ENCODE measurements at regions not wholly inside any gene's neighbourhood (a gene's known extent, or its start where the extent isn't known, plus 50 kb on each side); places are given as distances from the start of the nearest gene placed in this dataset.

DNA sequence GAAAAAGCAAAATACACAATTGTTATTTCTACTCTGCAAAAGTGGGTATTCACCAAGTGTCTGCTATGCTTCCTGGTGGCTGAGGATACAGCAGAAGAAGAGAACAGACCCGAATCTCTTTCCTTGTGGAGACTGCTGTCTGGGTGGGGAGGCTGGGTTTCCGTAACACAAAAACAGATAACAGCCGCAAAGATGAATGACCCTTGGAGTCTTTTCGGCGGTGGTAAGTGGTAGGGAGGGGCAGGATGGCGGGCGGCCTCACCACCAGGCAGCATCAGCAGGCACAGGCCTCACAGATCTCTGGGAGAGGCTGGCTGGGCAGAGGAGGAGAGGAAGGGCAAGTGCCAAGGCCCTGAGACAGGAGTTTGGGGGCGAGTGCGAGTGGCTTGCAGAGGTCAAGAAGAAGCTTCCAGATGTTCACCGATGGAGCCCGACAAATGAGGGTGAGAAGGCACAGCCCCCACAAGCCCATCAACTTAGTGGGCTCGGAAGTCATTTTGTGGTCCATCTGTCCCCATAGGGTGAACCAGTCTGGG lies 164.2 kb downstream of the RHOU start:
- DNase-seq, result no peak

DNA sequence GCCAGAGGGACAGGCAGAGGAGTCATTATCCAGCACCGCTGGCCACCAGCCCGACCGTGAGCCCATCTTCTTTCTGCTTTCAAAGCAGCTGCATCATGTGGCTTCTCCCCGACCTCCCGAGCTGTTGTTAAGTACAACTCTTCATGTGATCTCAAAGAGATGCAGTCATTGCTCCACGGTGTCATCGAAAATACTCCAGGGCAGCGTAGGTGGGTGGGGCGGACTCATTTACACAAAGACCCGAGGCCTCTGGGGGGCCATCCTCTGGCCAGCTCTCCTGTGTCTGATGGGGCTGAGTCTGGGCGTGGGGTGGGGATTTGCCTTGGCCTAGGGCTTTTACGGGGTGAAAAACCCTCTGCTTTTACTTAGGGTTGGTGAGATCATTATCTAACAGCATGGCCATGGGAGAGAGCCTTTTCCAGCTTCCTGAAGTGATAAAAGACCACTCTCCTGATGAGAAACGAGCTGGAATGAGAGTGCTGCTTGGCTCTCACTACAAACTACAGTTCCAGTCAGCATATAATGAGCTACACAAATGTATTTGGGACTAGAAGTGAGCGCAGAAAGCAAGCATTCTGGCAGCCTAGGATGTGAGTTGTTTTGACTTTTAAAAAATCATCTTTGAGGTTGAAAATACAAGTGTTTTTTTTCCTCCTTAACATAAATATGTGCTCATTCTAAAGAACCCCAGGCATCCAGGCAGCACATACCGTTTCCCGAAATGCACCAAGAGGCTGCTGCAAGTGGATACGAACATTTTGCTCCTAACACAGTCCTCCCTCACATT lies 165.0 kb downstream of the RHOU start:
- DNase-seq, result no peak

DNA sequence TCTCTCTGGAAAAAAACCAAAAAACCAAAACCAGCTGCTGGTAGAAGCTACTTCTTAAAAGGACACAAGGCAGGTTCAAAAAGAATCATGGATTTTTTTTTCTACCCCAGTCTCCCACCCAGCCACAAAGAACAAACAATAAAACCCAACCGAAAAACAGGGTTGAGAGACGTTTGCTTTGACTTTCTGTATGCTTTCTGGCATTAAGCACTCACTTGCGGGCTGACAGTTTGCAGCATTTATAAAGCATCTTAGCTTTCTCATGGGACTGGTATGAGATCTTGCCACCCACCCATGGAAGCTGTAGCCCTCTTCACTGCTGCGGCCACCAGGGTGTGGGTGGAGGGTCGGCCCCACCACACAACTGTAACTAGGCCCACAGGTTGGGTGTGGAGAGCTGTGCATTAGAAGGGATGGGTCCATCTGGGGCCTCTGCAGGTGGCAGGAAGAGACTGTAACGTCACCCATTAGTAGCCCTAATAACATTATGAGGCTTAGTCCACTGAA lies 165.7 kb downstream of the RHOU start:
- no peak for DNase-seq

DNA sequence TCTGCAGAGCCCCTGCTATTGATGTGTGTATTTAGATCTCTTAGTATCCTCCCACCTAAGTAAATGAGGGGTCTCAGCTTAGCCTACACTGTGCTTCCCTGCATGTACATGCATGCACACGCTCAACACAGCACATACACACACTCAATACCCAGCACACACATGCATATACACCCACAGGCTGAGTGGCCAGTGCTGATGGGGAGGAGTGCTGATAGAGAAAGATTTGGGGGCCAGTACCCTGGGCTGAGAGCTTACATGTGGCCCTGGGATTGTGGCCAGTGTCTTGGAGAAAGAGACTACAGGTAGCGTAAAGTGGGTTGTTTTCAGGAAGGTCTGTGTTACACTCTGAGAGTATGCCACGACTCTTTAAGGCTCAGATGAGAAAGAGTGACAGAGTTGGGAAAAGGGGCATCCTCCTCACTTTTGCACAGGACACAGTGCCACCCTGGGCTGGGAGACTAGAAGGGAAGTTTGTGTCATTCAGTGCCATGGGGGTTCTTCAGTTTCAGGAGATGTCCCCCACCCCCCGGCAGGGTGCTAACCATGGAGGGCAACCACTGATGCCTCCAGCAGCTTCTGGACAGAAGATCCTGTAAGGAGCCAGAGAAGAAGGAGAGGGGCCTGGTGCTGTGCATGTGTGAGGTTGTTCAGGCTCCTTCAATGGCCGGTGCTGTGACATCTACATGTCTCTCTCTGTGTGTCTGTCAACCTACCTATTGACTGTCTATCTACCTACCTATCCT lies 166.8 kb downstream of the RHOU start:
- no peak for DNase-seq

DNA sequence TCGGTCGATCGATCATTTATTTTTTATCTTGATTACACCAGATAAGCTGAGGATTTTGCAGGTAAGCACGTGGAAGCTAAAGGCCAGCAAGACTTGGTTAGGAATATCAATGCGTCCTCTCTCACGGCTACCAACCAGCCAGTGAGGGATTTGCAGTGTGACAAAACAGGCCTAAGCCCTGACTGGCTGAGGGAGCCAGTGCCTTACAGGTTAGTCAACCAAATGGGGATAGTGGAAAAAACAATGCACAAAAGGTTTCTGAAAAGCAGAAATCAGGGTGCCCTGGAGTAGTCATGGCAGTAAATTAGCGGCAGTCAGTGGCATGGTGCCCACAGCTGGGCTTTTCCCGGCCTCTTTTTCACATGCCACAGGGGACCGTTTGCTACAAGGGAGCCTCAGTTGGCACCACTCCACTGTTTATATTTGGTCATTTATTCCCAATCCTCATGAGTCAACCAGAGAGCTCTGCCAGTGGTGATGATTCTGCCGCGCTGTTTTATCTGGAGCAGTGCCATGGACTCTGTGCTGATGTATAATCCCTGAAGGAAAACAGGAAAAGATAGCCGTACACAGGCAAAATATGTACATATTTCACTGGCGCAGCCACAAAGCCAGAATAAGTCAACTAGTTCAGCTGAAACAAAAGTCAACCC lies 167.6 kb downstream of the RHOU start:
- DNase-seq, result no peak

DNA sequence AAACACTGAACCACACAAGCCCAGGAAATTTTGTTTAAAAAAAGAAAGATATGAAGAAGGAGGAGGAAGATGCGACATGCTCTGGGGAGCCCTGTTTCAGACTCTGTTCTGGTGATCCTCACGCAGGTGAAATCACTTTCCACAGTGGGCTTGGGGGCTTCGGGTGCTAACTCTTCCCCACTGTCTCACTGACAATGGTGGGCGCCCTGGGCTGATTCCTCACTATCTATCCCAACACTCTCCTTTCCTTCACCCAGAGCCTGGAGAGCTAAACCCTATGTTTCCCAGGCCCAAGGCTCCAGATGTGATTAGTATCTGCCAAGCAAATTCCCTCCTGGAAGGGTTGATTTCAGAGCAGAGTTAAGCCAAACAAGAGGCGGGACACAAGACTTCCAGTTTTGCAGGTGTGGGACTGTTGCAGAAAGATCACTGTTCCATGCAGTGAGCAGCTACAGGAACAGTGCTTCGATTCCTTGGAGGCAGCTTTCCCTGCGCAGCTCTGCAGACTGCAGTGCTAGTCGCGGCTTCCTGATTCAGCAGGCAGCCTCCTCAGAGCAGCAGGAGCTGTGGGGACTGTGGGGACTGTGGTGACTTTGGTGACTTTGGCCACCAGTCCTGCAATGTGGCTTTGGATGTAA lies 168.3 kb downstream of the RHOU start:
- DNase-seq, result no peak

DNA sequence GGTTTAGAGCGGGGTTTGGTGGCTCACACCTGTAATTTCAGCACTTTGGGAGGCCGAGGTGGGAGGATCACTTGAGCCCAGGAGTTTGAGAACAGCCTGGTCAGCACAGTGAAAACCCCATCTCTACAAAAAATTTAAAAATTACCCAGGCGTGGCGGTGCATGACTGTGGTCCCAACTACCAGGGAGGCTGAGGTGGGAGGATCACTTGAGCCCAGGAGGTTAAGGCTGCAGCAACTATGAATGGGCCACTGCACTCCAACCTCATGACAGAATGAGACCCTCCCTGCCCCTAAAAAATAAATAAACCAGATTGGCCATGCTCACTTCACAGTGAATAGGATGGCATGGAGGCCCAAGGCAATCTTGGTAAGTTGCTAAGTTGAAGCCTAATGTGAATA lies 168.9 kb downstream of the RHOU start:
- no peak for DNase-seq

DNA sequence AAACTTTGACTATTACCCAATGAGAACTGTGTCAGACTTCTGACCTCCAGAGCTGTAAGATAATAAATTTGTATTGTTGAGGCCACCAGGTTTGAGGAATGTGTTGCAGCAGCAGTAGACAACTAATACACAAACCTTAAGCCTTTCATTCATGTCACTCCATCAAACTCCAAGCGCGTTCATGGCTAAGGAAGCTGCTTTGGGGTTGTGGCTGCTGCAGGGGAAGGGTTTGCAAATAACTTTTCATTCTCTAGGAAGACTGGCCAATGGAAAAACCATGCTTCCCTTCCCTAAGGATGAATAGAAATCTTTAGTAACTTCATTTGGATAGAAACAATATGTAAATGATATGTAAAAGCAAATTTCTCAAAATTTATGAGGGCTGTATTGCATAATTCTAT lies 170.4 kb downstream of the RHOU start:
- no peak for DNase-seq

DNA sequence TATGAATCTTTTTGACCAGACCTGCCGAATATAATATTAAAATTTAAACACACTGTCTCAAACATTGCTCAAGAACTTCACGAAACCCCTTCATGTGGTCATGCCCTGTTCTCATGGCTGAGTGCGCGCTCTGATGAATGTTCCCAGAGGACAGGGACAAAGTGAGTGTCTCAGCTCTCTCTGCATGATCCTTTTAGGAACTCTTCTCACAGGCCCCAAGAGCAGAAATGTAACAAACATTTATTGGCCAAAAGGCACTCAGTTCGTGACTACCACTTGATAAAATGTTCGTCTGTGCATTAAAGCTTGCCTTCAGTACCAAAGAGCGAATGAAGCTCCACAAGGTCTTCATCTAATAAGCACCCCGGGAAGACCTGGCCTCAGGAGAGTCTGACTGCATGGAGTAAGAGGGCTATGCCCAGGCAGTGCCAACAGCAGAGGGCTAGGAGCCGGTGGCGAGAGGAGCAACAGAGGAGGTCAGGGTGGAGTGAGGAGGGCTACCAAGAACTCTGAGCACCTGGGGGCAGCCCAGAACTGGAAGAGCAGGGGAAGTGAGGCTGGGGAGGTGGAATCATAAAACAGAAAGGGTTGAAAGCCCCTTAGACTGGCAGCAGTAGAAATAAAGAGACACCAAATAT lies 171.1 kb downstream of the RHOU start:
- no peak for DNase-seq

DNA sequence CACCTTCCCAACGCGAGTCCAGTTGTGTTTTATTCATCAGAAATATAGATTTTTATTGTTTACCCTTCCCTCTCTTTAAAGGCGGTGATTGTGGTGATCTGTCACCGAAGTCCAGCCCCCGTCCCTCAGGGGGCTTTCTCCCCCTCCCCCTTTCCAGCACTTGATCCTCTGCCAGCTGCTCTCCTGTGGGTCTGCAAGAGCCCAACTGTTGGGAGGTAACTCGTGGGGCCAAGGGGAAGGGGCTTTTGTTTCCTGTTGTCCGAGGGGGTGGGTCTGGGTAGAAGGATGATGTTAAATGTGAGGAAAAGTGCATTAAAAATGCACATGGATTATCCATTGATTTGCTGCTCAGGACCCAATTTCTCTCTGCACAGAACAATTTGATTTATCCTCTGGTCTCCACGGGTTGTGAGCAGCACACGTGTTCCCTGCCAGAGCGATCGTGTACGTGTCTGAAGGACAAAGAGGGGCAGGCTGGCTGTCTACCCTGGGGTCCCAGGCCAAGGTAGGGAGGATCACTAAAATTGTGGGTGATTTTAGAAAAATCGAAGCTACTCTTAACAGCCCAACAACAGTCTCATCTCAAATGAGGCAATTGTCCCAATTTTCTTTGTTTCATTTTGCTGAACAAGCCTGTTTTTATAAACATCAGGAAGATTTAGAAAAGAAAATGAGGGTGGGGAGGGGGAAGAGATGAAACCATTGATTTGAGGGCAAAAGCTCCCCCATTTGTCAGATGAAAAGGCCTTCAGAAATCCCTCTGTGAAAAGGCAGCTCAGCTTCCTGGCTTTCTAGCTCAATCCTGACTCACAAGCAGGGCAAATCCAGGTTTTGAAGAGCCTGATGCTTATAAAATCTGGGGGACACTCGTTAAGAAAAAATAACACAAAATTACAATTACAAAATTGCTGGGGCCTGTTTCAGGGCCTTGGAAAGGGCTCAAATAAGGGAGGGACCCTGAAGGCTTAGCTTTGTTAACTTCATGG lies 176.2 kb downstream of the RHOU start:
- DNase-seq, result no peak

DNA sequence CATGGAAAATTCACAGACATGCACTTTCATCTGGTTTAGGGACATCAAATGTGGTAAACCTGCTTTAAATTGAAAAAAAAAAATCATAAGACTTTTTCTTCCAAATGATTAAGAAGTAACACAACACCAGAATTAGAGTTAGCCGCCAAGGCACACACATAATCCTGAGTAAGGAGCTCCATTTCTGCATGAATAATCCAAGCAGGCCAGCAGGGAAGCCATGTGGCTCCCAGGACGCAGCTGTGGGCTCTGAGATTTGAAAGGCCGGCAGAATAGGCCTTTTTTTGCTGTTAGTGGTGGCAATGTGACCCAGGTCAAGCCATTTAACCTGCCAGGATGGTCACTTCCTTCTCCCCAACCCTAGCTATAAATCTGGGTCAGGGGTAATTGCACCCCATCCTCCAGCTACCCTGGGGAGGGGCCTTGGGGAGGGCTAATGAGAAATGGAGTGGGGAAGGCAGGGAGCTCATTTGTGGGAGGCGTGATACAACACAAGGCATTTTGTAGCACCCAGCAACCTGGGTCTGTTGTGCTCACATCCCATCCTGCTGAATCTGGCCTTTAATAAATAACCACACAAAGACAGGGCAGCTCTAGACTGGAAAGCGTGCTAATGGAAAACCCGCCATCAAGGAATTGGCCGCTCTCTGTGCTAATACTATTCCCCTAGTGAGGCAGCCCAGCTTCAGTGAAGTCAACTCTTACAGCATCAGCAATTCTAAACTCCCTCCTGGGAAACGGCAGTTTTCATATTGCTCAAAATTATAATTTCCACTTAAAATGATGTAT lies 178.5 kb downstream of the RHOU start:
- no peak for DNase-seq

DNA sequence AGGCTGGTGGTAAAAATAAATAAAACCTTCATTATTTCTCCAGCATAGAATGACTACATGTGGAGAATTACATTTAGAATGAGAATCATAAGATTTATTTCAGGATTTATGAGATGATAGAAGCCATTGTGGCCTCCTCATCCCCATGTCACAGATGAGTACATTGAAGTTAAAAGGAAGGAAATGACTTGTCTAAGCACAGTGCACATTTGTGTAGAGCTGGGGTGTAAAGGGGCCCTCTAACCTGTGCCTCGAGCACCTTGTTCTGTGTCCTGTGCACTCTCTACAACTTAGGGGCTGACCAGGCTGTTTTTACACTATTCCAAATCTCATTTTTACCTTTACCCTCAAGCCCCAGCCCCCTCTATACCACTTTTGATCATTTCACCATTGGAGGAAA lies 179.4 kb downstream of the RHOU start:
- no peak for DNase-seq

DNA sequence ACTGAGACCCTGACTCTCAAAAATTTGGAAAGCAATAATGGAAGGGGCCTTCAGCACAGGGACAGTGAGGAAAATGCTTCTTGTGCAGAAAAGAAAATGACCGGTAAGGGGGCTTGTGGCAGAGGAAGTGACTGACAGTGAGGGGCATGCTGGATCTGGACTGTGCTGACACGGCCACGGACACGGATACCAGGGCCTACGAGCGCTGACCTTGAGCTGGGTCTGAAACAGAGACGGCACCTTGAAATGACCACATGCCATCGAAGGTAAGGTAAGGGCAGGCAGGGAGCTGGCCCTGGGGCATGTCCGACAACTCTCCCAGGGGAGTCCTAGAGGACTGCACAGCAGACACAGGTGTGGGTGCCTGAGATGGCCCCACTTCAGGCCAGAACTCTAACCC lies 182.1 kb downstream of the RHOU start:
- DNase-seq, result no peak

DNA sequence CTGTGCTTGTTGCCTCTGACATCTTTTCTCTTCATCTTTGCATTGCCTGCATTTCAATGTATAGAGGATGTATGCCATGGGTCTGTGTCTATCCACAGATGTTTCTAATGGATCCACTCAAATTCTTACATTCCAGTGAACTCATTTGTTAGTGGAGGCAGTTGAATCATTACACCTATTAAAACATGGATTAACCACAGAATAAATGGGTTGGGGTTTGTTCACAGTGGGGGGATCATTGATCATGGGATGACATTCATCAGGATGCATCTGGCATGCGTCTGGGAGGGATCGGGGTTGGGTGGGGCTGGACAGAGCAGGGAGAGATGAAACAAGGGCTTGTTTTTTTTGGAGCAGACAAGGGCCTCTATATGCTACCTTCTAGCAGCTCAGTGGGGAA lies 182.5 kb downstream of the RHOU start:
- no peak for DNase-seq

DNA sequence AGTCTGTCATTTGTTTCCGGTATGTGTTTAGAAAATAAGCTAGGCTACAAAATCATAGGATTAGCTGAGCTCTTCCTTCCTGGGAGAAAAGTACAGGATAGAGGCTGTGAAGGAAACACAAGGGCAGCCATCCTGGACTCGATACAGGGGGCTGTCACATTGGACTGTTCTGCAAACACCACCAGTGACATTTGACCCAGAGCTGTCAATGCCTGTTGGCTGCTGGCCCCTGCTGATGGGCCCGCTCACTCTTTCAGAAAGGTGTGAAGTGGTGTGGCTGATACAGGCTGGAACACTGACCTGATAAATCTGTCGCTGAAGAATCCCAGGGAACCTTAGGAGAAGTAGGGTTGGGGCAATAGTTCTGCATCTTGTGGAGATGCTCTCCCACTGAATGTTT lies 183.1 kb downstream of the RHOU start:
- DNase-seq, result no peak

DNA sequence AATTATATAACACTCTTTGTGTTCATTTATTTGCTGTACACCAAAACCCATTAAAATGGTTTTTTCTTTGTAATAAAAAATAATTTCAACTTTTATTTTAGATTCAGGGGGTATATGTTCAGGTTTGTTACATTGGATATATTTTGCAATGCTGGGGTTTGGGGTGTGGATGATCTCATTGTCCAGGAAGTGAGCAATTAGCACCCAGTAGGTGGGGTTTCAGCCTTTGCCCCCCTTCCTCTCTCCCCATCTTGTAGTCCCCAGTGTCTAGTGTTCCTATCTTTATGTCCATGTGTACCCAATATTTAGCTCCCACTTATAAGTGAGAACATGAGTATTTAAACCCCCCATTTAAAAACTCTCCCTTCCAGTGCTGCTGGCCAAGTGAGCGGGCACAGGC lies 184.6 kb downstream of the RHOU start:
- no peak for DNase-seq

DNA sequence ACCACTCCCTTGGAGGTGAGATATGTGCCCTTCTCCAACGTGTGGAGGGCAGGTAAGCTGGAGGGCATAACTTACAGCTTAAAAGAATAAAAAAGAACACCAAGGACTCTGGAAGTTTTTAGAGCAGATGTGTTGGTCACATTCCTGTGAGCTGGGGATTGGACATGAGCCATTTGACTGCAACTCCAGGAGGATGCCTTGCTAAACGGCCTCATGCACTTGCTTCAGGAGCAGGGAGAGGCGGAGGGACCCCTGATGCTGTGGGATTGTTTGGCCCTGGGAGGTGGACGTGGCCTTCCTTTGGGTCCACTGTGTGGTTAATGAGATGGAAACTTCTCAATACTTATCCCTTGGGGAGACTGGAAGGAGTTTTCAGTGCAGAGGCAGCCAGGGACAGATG lies 185.6 kb downstream of the RHOU start:
- no peak for DNase-seq

DNA sequence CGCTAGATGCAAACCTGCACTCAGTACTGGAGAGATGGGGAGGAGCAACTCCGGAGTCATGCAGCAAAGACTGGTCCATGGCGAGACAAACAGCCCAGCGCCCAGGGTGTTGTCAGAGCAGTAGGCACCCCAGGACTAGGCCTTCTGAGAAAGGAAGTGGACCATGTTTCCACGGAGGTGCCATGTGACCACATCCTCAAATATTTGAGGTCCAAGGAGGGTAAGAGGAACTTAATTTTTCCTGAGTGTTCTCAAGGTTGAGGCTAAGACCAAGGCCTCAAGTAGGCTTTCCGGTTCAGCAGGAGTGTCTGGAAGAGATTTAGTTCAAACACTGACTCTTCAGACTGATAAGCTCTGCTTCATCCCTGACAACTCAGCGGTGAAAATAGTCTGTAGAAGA lies 186.2 kb downstream of the RHOU start:
- peak; percentile 31 to 53 (median 36) for DNase-seq

DNA sequence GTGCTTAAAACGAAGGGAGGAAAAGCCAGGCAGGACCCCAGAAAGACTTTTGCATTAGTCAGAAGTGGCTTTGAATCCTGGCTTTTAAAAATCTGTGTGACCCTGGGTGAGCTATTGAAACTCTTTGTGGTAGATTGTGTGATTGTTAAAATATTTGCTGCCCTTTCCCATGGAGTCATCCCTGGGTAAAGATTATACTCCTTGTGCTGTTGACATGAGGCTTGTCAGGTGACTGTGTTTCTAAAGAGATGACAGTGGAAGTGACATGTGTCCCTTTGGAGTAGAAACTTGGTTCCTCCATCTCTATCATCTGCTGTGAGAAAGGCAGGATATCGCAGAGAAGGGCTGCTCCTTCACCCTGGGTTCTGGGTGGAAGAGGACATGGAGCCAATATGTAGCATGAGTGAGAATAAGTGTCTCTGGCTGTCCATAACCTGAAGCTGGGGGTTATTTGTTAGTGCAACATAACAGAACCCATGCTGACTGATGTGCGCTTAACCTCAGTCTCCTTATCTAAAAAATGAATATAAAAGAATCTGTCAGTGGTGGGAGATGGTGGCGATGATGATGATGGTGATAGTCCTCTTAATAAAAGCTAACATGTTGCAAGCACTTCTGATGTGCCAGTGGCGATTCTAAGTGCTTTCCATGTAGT lies 187.6 kb downstream of the RHOU start:
- no peak for DNase-seq
